Naive thymus-derived CD4-positive, alpha-beta T cell (primary cell): ENCODE measurements at regions not wholly inside any gene's neighbourhood (a gene's known extent, or its start where the extent isn't known, plus 50 kb on each side); places are given as distances from the start of the nearest gene placed in this dataset.
"Not testable (repeated sequence)": the region's sequence is repeated elsewhere in the genome, so short reads cannot be mapped to it uniquely, and the experiment has no call there.

Experiments used
- ATAC-seq: fragments of 150-1000 bp; cut with Tn5 transposase; 2 replicates; pipeline ENCODE4 v1.10.0; 2021; ENCODE audit warnings: mild to moderate bottlenecking, moderate library complexity
- CTCF ChIA-PET: fragments of 350-600 bp; sonication (Branson Sonifier 250); formaldehyde crosslinking; loops from one replicate; lab custom pipeline; 2021; ENCODE audit warnings: antibody characterized with exemption; lab: Charles Lee
- POLR2A ChIA-PET: fragments of 350-600 bp; sonication (Branson Sonifier 250); formaldehyde crosslinking; loops from one replicate; lab custom pipeline; 2021; ENCODE audit warnings: antibody characterized with exemption, inconsistent platforms; lab: Charles Lee
- DNase-seq, 9 donors: peaks; one replicate each; pipeline versions ENCODE4 v3.0.0 to v3.0.0-alpha.2; 2020 to 2022; ENCODE audit warnings: mixed read lengths in 1 of 9
- H3K27ac ChIP-seq: one replicate; pipeline ENCODE4 v1.7.0; 2013; ENCODE audit warnings: mild to moderate bottlenecking, low read depth, low read length, moderate library complexity
- H3K27me3 ChIP-seq, 2 donors: one replicate each; pipeline ENCODE4 v1.7.0; 2013; ENCODE audit warnings: low read length in 2 of 2, mild to moderate bottlenecking in 2 of 2, moderate library complexity in 2 of 2; ENCODE audit not compliant: control insufficient read depth in 2 of 2, insufficient read depth in 2 of 2
- H3K36me3 ChIP-seq, 3 experiments: 1 replicate in 2 of 3; 2 replicates in 1 of 3; pipeline ENCODE4 v1.7.0; 2013; ENCODE audit warnings: low read length in 3 of 3, mild to moderate bottlenecking in 3 of 3, moderate library complexity in 1 of 3; ENCODE audit not compliant: insufficient read depth in 3 of 3, control insufficient read depth in 2 of 3
- H3K4me1 ChIP-seq, 2 donors: one replicate each; pipeline ENCODE4 v1.7.0; 2013; ENCODE audit warnings: low read length in 2 of 2, mild to moderate bottlenecking in 2 of 2, moderate library complexity in 1 of 2; ENCODE audit not compliant: control insufficient read depth in 2 of 2, insufficient read depth in 2 of 2
- H3K4me3 ChIP-seq: 2 replicates; pipeline ENCODE4 v1.7.0; 2013; ENCODE audit warnings: mild to moderate bottlenecking, low read length
- H3K9me3 ChIP-seq, 3 experiments: 1 replicate in 2 of 3; 2 replicates in 1 of 3; pipeline ENCODE4 v1.7.0; 2013; ENCODE audit warnings: low read length in 3 of 3; ENCODE audit not compliant: control insufficient read depth in 2 of 3
- H3K27ac Mint-ChIP-seq, 9 donors: one replicate each; pipeline ENCODE4 v1.8.0; 2020 to 2022; ENCODE audit warnings: mixed read lengths in 9 of 9, mild to moderate bottlenecking in 8 of 9, moderate library complexity in 5 of 9, inconsistent platforms in 2 of 9
- H3K27me3 Mint-ChIP-seq, 5 donors: one replicate each; pipeline ENCODE4 v1.8.0; 2021 to 2022; ENCODE audit warnings: mixed read lengths in 5 of 5, mild to moderate bottlenecking in 1 of 5
- H3K36me3 Mint-ChIP-seq, 5 donors: one replicate each; pipeline ENCODE4 v1.8.0; 2020 to 2022; ENCODE audit warnings: mixed read lengths in 5 of 5, mild to moderate bottlenecking in 3 of 5, inconsistent platforms in 1 of 5
- H3K4me1 Mint-ChIP-seq, 7 donors: one replicate each; pipeline ENCODE4 v1.8.0; 2020 to 2022; ENCODE audit warnings: mixed read lengths in 7 of 7, mild to moderate bottlenecking in 3 of 7, inconsistent platforms in 1 of 7
- H3K4me3 Mint-ChIP-seq, 10 donors: one replicate each; pipeline ENCODE4 v1.8.0; 2020 to 2022; ENCODE audit warnings: mild to moderate bottlenecking in 10 of 10, mixed read lengths in 10 of 10, moderate library complexity in 6 of 10, inconsistent platforms in 2 of 10
- H3K9me3 Mint-ChIP-seq, 11 donors: one replicate each; pipeline ENCODE4 v1.8.0; 2020 to 2022; ENCODE audit warnings: mixed read lengths in 11 of 11, mild to moderate bottlenecking in 4 of 11, inconsistent platforms in 1 of 11, moderate library complexity in 1 of 11
- intact Hi-C, 2 donors: fragments of 100-400 bp; cut with micrococcal nuclease; formaldehyde crosslinking; loops; one replicate each; pipeline ENCODE4 v1.15.1; 2023

GRCh38 chr6:84314377-84314898 lies 87.0 kb upstream of the CEP162 start:
- Mint-ChIP-seq H3K9me3 (peaks cover 0 to 30% (median 9%) of the 10 kb centered on the region in 11 donors), H3K27ac (no peak overlapping the region), H3K4me1 (peaks cover 0 to 2% (median 0%) of the 10 kb centered on the region in 7 donors), H3K36me3 (no peaks in the 10 kb centered on the region), H3K27me3 (peaks cover 0 to 8% (median 0%) of the 10 kb centered on the region in 5 donors), H3K4me3 (no peak overlapping the region)
- POLR2A ChIA-PET: no interaction called here
- Histone ChIP-seq H3K4me1 (no peaks in the 10 kb centered on the region), H3K4me3 (no peak overlapping the region), H3K27me3 (no peaks in the 10 kb centered on the region), H3K36me3 (no peaks in the 10 kb centered on the region), H3K27ac (no peak overlapping the region), H3K9me3 (no peaks in the 10 kb centered on the region)
- intact Hi-C loops: no loop called here
- no peak for DNase-seq
- ATAC-seq: no peak
- CTCF ChIA-PET: no interaction called here

GRCh38 chr6:84309336-84309735 lies 81.9 kb upstream of the CEP162 start:
- no peak overlapping the region for H3K4me3 Mint-ChIP-seq

DNA sequence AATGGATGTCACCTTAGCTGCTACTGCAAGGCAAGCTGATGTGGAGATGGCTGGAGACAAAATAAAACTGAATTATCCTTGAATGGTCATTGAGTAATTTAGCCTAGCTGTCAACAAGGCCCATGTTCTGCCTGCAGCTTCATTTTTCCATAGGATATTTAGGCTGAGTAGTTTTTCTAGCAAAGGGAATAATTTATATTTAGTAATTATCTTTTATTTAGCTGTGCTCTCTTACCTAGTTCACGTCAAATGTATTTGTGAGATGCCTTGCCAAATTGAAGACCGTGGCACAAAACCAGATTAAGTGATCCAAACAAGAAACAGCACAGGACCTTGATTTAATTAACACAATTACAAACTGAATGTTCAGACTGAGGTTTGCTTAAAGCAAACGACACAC lies 77.4 kb upstream of the CEP162 start:
- intact Hi-C loops: no loop called here
- no peaks in the 10 kb centered on the region for H3K36me3 ChIP-seq
- H3K27ac ChIP-seq: no peak overlapping the region
- ChIA-PET CTCF (no interaction called here), POLR2A (no interaction called here)
- Mint-ChIP-seq H3K27me3 (peaks cover 0 to 15% (median 4%) of the 10 kb centered on the region in 5 donors), H3K9me3 (peaks cover 0 to 4% (median 0%) of the 10 kb centered on the region in 11 donors), H3K27ac (no peak overlapping the region), H3K4me3 (no peak overlapping the region), H3K4me1 (no peaks in the 10 kb centered on the region), H3K36me3 (no peaks in the 10 kb centered on the region)
- H3K4me1 ChIP-seq: no peaks in the 10 kb centered on the region
- H3K27me3 ChIP-seq: no peaks in the 10 kb centered on the region
- no peaks in the 10 kb centered on the region for H3K9me3 ChIP-seq
- DNase-seq: no peak
- H3K4me3 ChIP-seq: no peak overlapping the region
- no peak for ATAC-seq

More at GRCh38 chr6:84309336-84309735, 81.9 kb upstream of the CEP162 start:
- peaks cover 0 to 4% (median 0%) of the 10 kb centered on the region in 11 donors for H3K9me3 Mint-ChIP-seq
- no peaks in the 10 kb centered on the region for H3K27me3 ChIP-seq
- no peak overlapping the region for H3K27ac Mint-ChIP-seq
- ChIA-PET CTCF (no interaction called here), POLR2A (no interaction called here)
- DNase-seq (no peak), ATAC-seq (no peak)
- H3K27ac ChIP-seq: no peak overlapping the region
- peaks cover 0 to 12% (median 0%) of the 10 kb centered on the region in 5 donors for H3K27me3 Mint-ChIP-seq
- H3K4me3 ChIP-seq: no peak overlapping the region
- H3K36me3 ChIP-seq: no peaks in the 10 kb centered on the region
- H3K4me1 Mint-ChIP-seq: peaks cover 0 to 2% (median 0%) of the 10 kb centered on the region in 7 donors
- intact Hi-C loops: no loop called here
- no peaks in the 10 kb centered on the region for H3K4me1 ChIP-seq
- H3K36me3 Mint-ChIP-seq: no peaks in the 10 kb centered on the region
- H3K9me3 ChIP-seq: no peaks in the 10 kb centered on the region

- H3K27me3 ChIP-seq, H3K4me3 ChIP-seq, CTCF ChIA-PET, H3K27ac Mint-ChIP-seq, H3K4me1 Mint-ChIP-seq, H3K36me3 Mint-ChIP-seq, H3K27ac ChIP-seq, H3K4me3 Mint-ChIP-seq, intact Hi-C loops, POLR2A ChIA-PET, DNase-seq, ATAC-seq, H3K36me3 ChIP-seq, H3K4me1 ChIP-seq, H3K9me3 ChIP-seq: not testable (repeated sequence)
- Mint-ChIP-seq H3K27me3 (peaks cover 0 to 13% (median 3%) of the 10 kb centered on the region in 5 donors), H3K9me3 (peaks cover 11 to 48% (median 27%) of the 10 kb centered on the region in 11 donors)
Measured at GRCh38 chr6:84291033-84291432, 63.6 kb upstream of the CEP162 start.

- no peak overlapping the region for H3K4me3 Mint-ChIP-seq
- no peak overlapping the region for H3K27ac ChIP-seq
- no peaks in the 10 kb centered on the region for H3K4me1 ChIP-seq
- H3K9me3 Mint-ChIP-seq: peaks cover 0 to 10% (median 8%) of the 10 kb centered on the region in 11 donors
- POLR2A ChIA-PET: interaction anchor here (0.5 kb wide), 1 partner anchor 56 kb away, joined by 3 read pairs; no protein-coding TSS in a partner anchor
- H3K4me1 Mint-ChIP-seq: no peaks in the 10 kb centered on the region
- H3K9me3 ChIP-seq: no peaks in the 10 kb centered on the region
- H3K27me3 ChIP-seq: no peaks in the 10 kb centered on the region
- H3K4me3 ChIP-seq: no peak overlapping the region
- H3K27me3 Mint-ChIP-seq: peaks cover 3 to 24% (median 14%) of the 10 kb centered on the region in 5 donors
- H3K36me3 Mint-ChIP-seq: peaks cover 0 to 3% (median 0%) of the 10 kb centered on the region in 5 donors
- no peak for DNase-seq
- intact Hi-C loops: no loop called here
- no peak for ATAC-seq
- H3K27ac Mint-ChIP-seq: no peak overlapping the region
- CTCF ChIA-PET: no interaction called here
- H3K36me3 ChIP-seq: no peaks in the 10 kb centered on the region
Measured at GRCh38 chr6:84284428-84285049, 57.1 kb upstream of the CEP162 start.

- ChIA-PET POLR2A (no interaction called here), CTCF (no interaction called here)
- no peaks in the 10 kb centered on the region for H3K4me1 Mint-ChIP-seq
- no peak overlapping the region for H3K27ac Mint-ChIP-seq
- H3K9me3 Mint-ChIP-seq: peaks cover 0 to 2% (median 0%) of the 10 kb centered on the region in 11 donors
- peaks cover 3 to 24% (median 14%) of the 10 kb centered on the region in 5 donors for H3K27me3 Mint-ChIP-seq
- intact Hi-C loops: no loop called here
- Histone ChIP-seq H3K4me1 (no peaks in the 10 kb centered on the region), H3K9me3 (no peaks in the 10 kb centered on the region), H3K27ac (no peak overlapping the region), H3K4me3 (no peak overlapping the region), H3K27me3 (no peaks in the 10 kb centered on the region), H3K36me3 (no peaks in the 10 kb centered on the region)
- no peak for DNase-seq
- no peaks in the 10 kb centered on the region for H3K36me3 Mint-ChIP-seq
- no peak for ATAC-seq
- H3K4me3 Mint-ChIP-seq: no peak overlapping the region
Measured at GRCh38 chr6:84282550-84282949, 55.1 kb upstream of the CEP162 start.

DNA sequence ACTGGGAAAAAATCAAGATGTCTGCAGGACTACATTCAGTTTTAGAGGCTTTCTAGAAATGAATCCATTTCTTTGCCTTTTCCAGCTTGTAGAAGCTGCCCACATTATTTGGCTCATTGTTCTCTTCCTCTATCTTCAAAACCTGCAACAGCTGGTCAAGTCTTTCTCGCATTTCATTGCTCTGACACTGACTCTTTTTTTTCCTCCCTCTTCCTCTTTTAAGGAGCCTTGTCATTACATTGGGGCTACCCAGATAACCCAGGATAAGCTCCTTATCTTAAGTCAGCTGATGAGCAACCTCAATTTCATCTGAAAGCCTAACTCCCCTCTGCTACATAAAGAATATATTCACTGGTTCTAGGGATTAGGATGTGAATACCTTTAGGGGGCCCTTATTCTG lies 53.2 kb upstream of the CEP162 start:
- Mint-ChIP-seq H3K36me3 (no peaks in the 10 kb centered on the region), H3K9me3 (peaks cover 0 to 4% (median 0%) of the 10 kb centered on the region in 11 donors), H3K27me3 (peaks cover 3 to 24% (median 14%) of the 10 kb centered on the region in 5 donors), H3K4me1 (no peaks in the 10 kb centered on the region), H3K27ac (no peak overlapping the region), H3K4me3 (no peak overlapping the region)
- H3K4me3 ChIP-seq: no peak overlapping the region
- DNase-seq: no peak
- H3K9me3 ChIP-seq: no peaks in the 10 kb centered on the region
- H3K36me3 ChIP-seq: no peaks in the 10 kb centered on the region
- CTCF ChIA-PET: no interaction called here
- intact Hi-C loops: no loop called here
- no peak overlapping the region for H3K27ac ChIP-seq
- H3K27me3 ChIP-seq: no peaks in the 10 kb centered on the region
- no peak for ATAC-seq
- POLR2A ChIA-PET: no interaction called here
- H3K4me1 ChIP-seq: no peaks in the 10 kb centered on the region
